Motor neuron (in vitro differentiated cells): ENCODE measurements at regions not wholly inside any gene's neighbourhood (a gene's known extent, or its start where the extent isn't known, plus 50 kb on each side); places are given as distances from the start of the nearest gene placed in this dataset.

ENCODE experiments used
- ATAC-seq, 8 experiments: fragments of 200-7000 bp; cut with Tn5 transposase; replicated peaks in 6 of 8; 2 replicates each; pipeline ENCODE4 v1.8.0; 2021; ENCODE audit warnings: mild to moderate bottlenecking in 8 of 8, moderate library complexity in 8 of 8
- H3K27ac ChIP-seq, 2 donors: fragments of 250-450 bp; sonication (Bioruptor Pico); 2 replicates each; pipeline ENCODE4 v1.9.0; 2021; ENCODE audit warnings: antibody characterized with exemption in 2 of 2, mild to moderate bottlenecking in 2 of 2, moderate library complexity in 1 of 2
- H3K4me1 ChIP-seq, 2 donors: fragments of 250-450 bp; sonication (Bioruptor Pico); replicated peaks in 1 of 2; 2 replicates each; pipeline ENCODE4 v1.6.1; 2021; ENCODE audit warnings: antibody characterized with exemption in 2 of 2, mild to moderate bottlenecking in 2 of 2, moderate library complexity in 1 of 2
- H3K4me3 ChIP-seq, 5 donors: fragments of 250-450 bp; sonication (Bioruptor Pico); 2 replicates each; pipeline ENCODE4 v1.9.0; 2021; ENCODE audit warnings: antibody characterized with exemption in 5 of 5, mild to moderate bottlenecking in 5 of 5, moderate library complexity in 4 of 5
- WGBS, 10 experiments: fragments of 450-650 bp; shearing (Covaris generic); methylation state at CpG; one replicate each; pipeline ENCODE4 v1.0.0; 2022; 5-methylcytosine and 5-hydroxymethylcytosine counted together
- in situ Hi-C, 9 experiments: fragments of 400-800 bp; cut with MboI; loops; one replicate each; pipeline ENCODE4 v1.15.0; 2021; ENCODE audit warnings: low sequenced_read_pairs in 9 of 9, low pct_unique_long_range_greater_than_20kb in 2 of 9; ENCODE audit not compliant: unreplicated experiment in 9 of 9

GRCh38 chrX:39704590-39704989 is 393.2 kb downstream of the BCOR start:
- in situ Hi-C loops: no loop called here
- H3K4me1 ChIP-seq: no peaks in the 10 kb centered on the region

GRCh38 chrX:39705290-39705689 is 392.5 kb downstream of the BCOR start:
- Histone ChIP-seq H3K27ac (no peak overlapping the region), H3K4me3 (no peak overlapping the region), H3K4me1 (no peaks in the 10 kb centered on the region)
- WGBS, 10 experiments: 17 to 38% methylated on average over 1 to 2 of the region's 2 CpGs; no CpG with 5 or more reads in 8 of the 10 experiments
- ATAC-seq: peak in 5 of 8 experiments; percentile 32 to 94 (median 45)
- in situ Hi-C loops: no loop called here

More at GRCh38 chrX:39704590-39704989, 393.2 kb downstream of the BCOR start:
- H3K4me3 ChIP-seq: no peak overlapping the region
- WGBS, 10 experiments: 40 to 100% (median 82%) methylated on average over 1 to 4 of the region's 5 CpGs; no CpG with 5 or more reads in 4 of the 10 experiments
- no peak for ATAC-seq
- no peak overlapping the region for H3K27ac ChIP-seq

- Histone ChIP-seq H3K4me1 (peaks cover 0 to 3% of the 10 kb centered on the region in 2 donors), H3K27ac (no peak overlapping the region), H3K4me3 (no peak overlapping the region)
- in situ Hi-C loops: no loop called here
- WGBS, 10 experiments: 70 to 100% (median 93%) methylated on average over 1 of the region's 1 CpG; no CpG with 5 or more reads in 6 of the 10 experiments
- ATAC-seq: peak in 1 of 8 experiments; percentile 7
Observed at GRCh38 chrX:39709364-39709763, 388.4 kb downstream of the BCOR start.

- in situ Hi-C loops: no loop called here
- H3K4me3 ChIP-seq: no peak overlapping the region
- peaks cover 0 to 3% of the 10 kb centered on the region in 2 donors for H3K4me1 ChIP-seq
- 0 to 100% (median 60%) methylated on average over 1 to 2 of the region's 2 CpGs; no CpG with 5 or more reads in 7 of the 10 experiments for WGBS, 10 experiments
- peak in 3 of 8 experiments; percentile 56 to 79 (median 61) for ATAC-seq
- no peak overlapping the region for H3K27ac ChIP-seq
Observed at GRCh38 chrX:39709812-39710211, 387.9 kb downstream of the BCOR start.

- 22 to 71% (median 25%) methylated on average over 1 of the region's 1 CpG; no CpG with 5 or more reads in 7 of the 10 experiments for WGBS, 10 experiments
- in situ Hi-C loops: no loop called here
- H3K27ac ChIP-seq: no peak overlapping the region
- H3K4me1 ChIP-seq: peaks cover 0 to 3% of the 10 kb centered on the region in 2 donors
- H3K4me3 ChIP-seq: no peak overlapping the region
- peak in 3 of 8 experiments; percentile 68 to 88 (median 78) for ATAC-seq
Observed at GRCh38 chrX:39710776-39711175, 387.0 kb downstream of the BCOR start.

- WGBS, 10 experiments: 50 to 74% (median 60%) methylated on average over 1 to 5 of the region's 6 CpGs; no CpG with 5 or more reads in 7 of the 10 experiments
- peak in 2 of 8 experiments; percentile 44 to 90 for ATAC-seq
- in situ Hi-C loops: no loop called here
Observed at GRCh38 chrX:39714471-39714870, 383.3 kb downstream of the BCOR start.

GRCh38 chrX:39716401-39716800 is 381.4 kb downstream of the BCOR start:
- peaks cover 14 to 16% of the 10 kb centered on the region in 2 donors for H3K4me1 ChIP-seq
- H3K4me3 ChIP-seq: no peak overlapping the region
- in situ Hi-C loops: no loop called here
- peak in 2 of 8 experiments; percentile 12 to 35 for ATAC-seq
- H3K27ac ChIP-seq: no peak overlapping the region
- WGBS, 10 experiments: 44 to 90% (median 73%) methylated on average over 2 to 6 of the region's 8 CpGs; no CpG with 5 or more reads in 5 of the 10 experiments

More at GRCh38 chrX:39714471-39714870, 383.3 kb downstream of the BCOR start:
- H3K4me3 ChIP-seq: no peak overlapping the region
- H3K4me1 ChIP-seq: peaks cover 14 to 19% of the 10 kb centered on the region in 2 donors
- H3K27ac ChIP-seq: no peak overlapping the region

- Histone ChIP-seq H3K4me1 (peaks cover 14 to 16% of the 10 kb centered on the region in 2 donors), H3K27ac (peak overlapping the region in 1 of 2 donors; percentile 17), H3K4me3 (no peak overlapping the region)
- peak in 5 of 8 experiments; percentile 25 to 85 (median 64) for ATAC-seq
- in situ Hi-C loops: no loop called here
- 49 to 100% (median 77%) methylated on average over 1 to 6 of the region's 6 CpGs; no CpG with 5 or more reads in 7 of the 10 experiments for WGBS, 10 experiments
Observed at GRCh38 chrX:39716802-39717540, 380.8 kb downstream of the BCOR start.

- WGBS, 10 experiments: 0 to 51% (median 17%) methylated on average over 1 to 2 of the region's 2 CpGs; no CpG with 5 or more reads in 7 of the 10 experiments
- ATAC-seq: peak in 3 of 8 experiments; percentile 72 to 74 (median 74)
- no peak overlapping the region for H3K4me3 ChIP-seq
- H3K4me1 ChIP-seq: peaks cover 14 to 16% of the 10 kb centered on the region in 2 donors
- no peak overlapping the region for H3K27ac ChIP-seq
- in situ Hi-C loops: no loop called here
Observed at GRCh38 chrX:39718981-39719380, 378.8 kb downstream of the BCOR start.

- in situ Hi-C loops: no loop called here
- peaks cover 14 to 16% of the 10 kb centered on the region in 2 donors for H3K4me1 ChIP-seq
- H3K27ac ChIP-seq: no peak overlapping the region
- no peak overlapping the region for H3K4me3 ChIP-seq
- no peak for ATAC-seq
- 0 to 89% (median 58%) methylated on average over 1 of the region's 2 CpGs; no CpG with 5 or more reads in 6 of the 10 experiments for WGBS, 10 experiments
Observed at GRCh38 chrX:39720945-39721344, 376.8 kb downstream of the BCOR start.

- Histone ChIP-seq H3K4me3 (no peak overlapping the region), H3K27ac (no peak overlapping the region), H3K4me1 (peaks cover 6 to 15% of the 10 kb centered on the region in 2 donors)
- ATAC-seq: peak in 1 of 8 experiments; percentile 11
- in situ Hi-C loops: no loop called here
- WGBS, 10 experiments: 39 to 74% (median 61%) methylated on average over 2 to 10 of the region's 12 CpGs; no CpG with 5 or more reads in 6 of the 10 experiments
Observed at GRCh38 chrX:39721566-39722279, 376.0 kb downstream of the BCOR start.

- WGBS, 10 experiments: no CpG with 5 or more reads among the region's 1 CpG
Observed at GRCh38 chrX:39724544-39724943, 373.2 kb downstream of the BCOR start.

GRCh38 chrX:39725114-39725513 is 372.6 kb downstream of the BCOR start:
- ATAC-seq: peak in 1 of 8 experiments; percentile 17
- Histone ChIP-seq H3K27ac (no peak overlapping the region), H3K4me1 (peaks cover 5 to 18% of the 10 kb centered on the region in 2 donors), H3K4me3 (no peak overlapping the region)
- in situ Hi-C loops: no loop called here
- WGBS, 10 experiments: no CpG with 5 or more reads among the region's 4 CpGs

More at GRCh38 chrX:39724544-39724943, 373.2 kb downstream of the BCOR start:
- H3K27ac ChIP-seq: no peak overlapping the region
- ATAC-seq: no peak
- H3K4me3 ChIP-seq: no peak overlapping the region
- H3K4me1 ChIP-seq: peaks cover 0 to 14% of the 10 kb centered on the region in 2 donors
- in situ Hi-C loops: no loop called here
